Spinal cord (tissue), 9 donors: ENCODE measurements at regions not wholly inside any gene's neighbourhood (a gene's known extent, or its start where the extent isn't known, plus 50 kb on each side); places are given as distances from the start of the nearest gene placed in this dataset.

Experiments
- DNase-seq, 6 donors: peaks; one replicate each; pipeline versions ENCODE4 v3.0.0 to v3.0.0-alpha.2; 2013 to 2015; ENCODE audit warnings: low spot score in 6 of 6, low read depth in 4 of 6
- H3K27ac ChIP-seq: one replicate; pipeline ENCODE4 v1.5.1; 2013; ENCODE audit warnings: low read depth, low read length, control low read depth
- H3K27me3 ChIP-seq: one replicate; pipeline ENCODE4 v1.6.1; 2013; ENCODE audit warnings: low read length; ENCODE audit not compliant: control insufficient read depth, insufficient read depth
- H3K36me3 ChIP-seq: one replicate; pipeline ENCODE4 v1.6.1; 2013; ENCODE audit warnings: low read length; ENCODE audit not compliant: control insufficient read depth, insufficient read depth
- H3K4me1 ChIP-seq: one replicate; pipeline ENCODE4 v1.6.1; 2013; ENCODE audit warnings: low read length; ENCODE audit not compliant: control insufficient read depth, insufficient read depth
- H3K4me3 ChIP-seq: one replicate; pipeline ENCODE4 v1.5.1; 2013; ENCODE audit warnings: low read depth, low read length, control low read depth
- H3K9me3 ChIP-seq: one replicate; pipeline ENCODE4 v1.6.1; 2013; ENCODE audit warnings: low read length; ENCODE audit not compliant: control insufficient read depth, insufficient read depth
- WGBS: methylation state at CpG from one replicate; pipeline ENCODE4 v1.1.5; 2013; ENCODE audit warnings: missing lambda C conversion rate; ENCODE audit not compliant: insufficient coverage; 5-methylcytosine and 5-hydroxymethylcytosine counted together
- donor health status: healthy.

GRCh38 chr18:30746224-30746623 is 296.3 kb downstream of the DSC3 start:
- H3K27me3 ChIP-seq = no peaks in the 10 kb centered on the region
- no peaks in the 10 kb centered on the region for H3K4me1 ChIP-seq
- H3K36me3 ChIP-seq = no peaks in the 10 kb centered on the region
- no peak overlapping the region for H3K27ac ChIP-seq
- H3K4me3 ChIP-seq = no peak overlapping the region
- H3K9me3 ChIP-seq = peaks cover 3% of the 10 kb centered on the region
- DNase-seq = no peak

GRCh38 chr18:30743033-30743432 is 299.5 kb downstream of the DSC3 start:
- Histone ChIP-seq H3K36me3 (no peaks in the 10 kb centered on the region), H3K27me3 (no peaks in the 10 kb centered on the region), H3K4me1 (no peaks in the 10 kb centered on the region), H3K27ac (no peak overlapping the region), H3K9me3 (peaks cover 3% of the 10 kb centered on the region), H3K4me3 (no peak overlapping the region)
- no peak for DNase-seq

- Histone ChIP-seq H3K4me1 (no peaks in the 10 kb centered on the region), H3K4me3 (no peak overlapping the region), H3K36me3 (no peaks in the 10 kb centered on the region), H3K27me3 (no peaks in the 10 kb centered on the region), H3K27ac (no peak overlapping the region), H3K9me3 (peaks cover 3% of the 10 kb centered on the region)
- no peak for DNase-seq
- WGBS = 88% methylated on average over 5 of the region's 5 CpGs
Measured at GRCh38 chr18:30730915-30731314, 311.6 kb downstream of the DSC3 start.

- Histone ChIP-seq H3K4me3 (no peak overlapping the region), H3K27me3 (no peaks in the 10 kb centered on the region), H3K27ac (no peak overlapping the region), H3K36me3 (no peaks in the 10 kb centered on the region), H3K9me3 (no peaks in the 10 kb centered on the region), H3K4me1 (no peaks in the 10 kb centered on the region)
- no peak for DNase-seq
Measured at GRCh38 chr18:30727849-30728248, 314.7 kb downstream of the DSC3 start.

- no CpG with 5 or more reads among the region's 2 CpGs for WGBS
- no peak for DNase-seq
- Histone ChIP-seq H3K27ac (no peak overlapping the region), H3K27me3 (no peaks in the 10 kb centered on the region), H3K4me1 (no peaks in the 10 kb centered on the region), H3K36me3 (no peaks in the 10 kb centered on the region), H3K9me3 (no peaks in the 10 kb centered on the region), H3K4me3 (no peak overlapping the region)
Measured at GRCh38 chr18:30713299-30713698, 329.2 kb downstream of the DSC3 start.

- no CpG with 5 or more reads among the region's 3 CpGs for WGBS
- peak in 1 of 6 donors; percentile 35 for DNase-seq
- H3K27me3 ChIP-seq = no peaks in the 10 kb centered on the region
- no peaks in the 10 kb centered on the region for H3K36me3 ChIP-seq
- no peak overlapping the region for H3K27ac ChIP-seq
- H3K4me3 ChIP-seq = no peak overlapping the region
- H3K4me1 ChIP-seq = no peaks in the 10 kb centered on the region
- no peaks in the 10 kb centered on the region for H3K9me3 ChIP-seq
Measured at GRCh38 chr18:30712383-30712782, 330.2 kb downstream of the DSC3 start.

- WGBS = 86% methylated on average over 1 of the region's 1 CpG
- peak in 1 of 6 donors; percentile 43 for DNase-seq
- Histone ChIP-seq H3K36me3 (no peaks in the 10 kb centered on the region), H3K27ac (no peak overlapping the region), H3K4me1 (no peaks in the 10 kb centered on the region), H3K4me3 (no peak overlapping the region), H3K9me3 (no peaks in the 10 kb centered on the region), H3K27me3 (no peaks in the 10 kb centered on the region)
Measured at GRCh38 chr18:30709595-30709994, 332.9 kb downstream of the DSC3 start.

- Histone ChIP-seq H3K27me3 (no peaks in the 10 kb centered on the region), H3K4me1 (no peaks in the 10 kb centered on the region), H3K27ac (no peak overlapping the region), H3K4me3 (no peak overlapping the region), H3K9me3 (no peaks in the 10 kb centered on the region), H3K36me3 (no peaks in the 10 kb centered on the region)
- DNase-seq = no peak
- no CpG with 5 or more reads among the region's 4 CpGs for WGBS
Measured at GRCh38 chr18:30705943-30706342, 336.6 kb downstream of the DSC3 start.

- WGBS = no CpG with 5 or more reads among the region's 1 CpG
- Histone ChIP-seq H3K4me3 (no peak overlapping the region), H3K9me3 (no peaks in the 10 kb centered on the region), H3K27ac (no peak overlapping the region), H3K36me3 (no peaks in the 10 kb centered on the region), H3K4me1 (no peaks in the 10 kb centered on the region), H3K27me3 (no peaks in the 10 kb centered on the region)
- DNase-seq = no peak
Measured at GRCh38 chr18:30698571-30698970, 344.0 kb downstream of the DSC3 start.

GRCh38 chr18:30696201-30696600 is 346.3 kb downstream of the DSC3 start:
- H3K4me3 ChIP-seq = no peak overlapping the region
- no peaks in the 10 kb centered on the region for H3K9me3 ChIP-seq
- no peaks in the 10 kb centered on the region for H3K36me3 ChIP-seq
- no peak overlapping the region for H3K27ac ChIP-seq
- WGBS = 97% methylated on average over 4 of the region's 5 CpGs
- H3K4me1 ChIP-seq = no peaks in the 10 kb centered on the region
- DNase-seq = no peak
- no peaks in the 10 kb centered on the region for H3K27me3 ChIP-seq

- no peak for DNase-seq
- no peak overlapping the region for H3K4me3 ChIP-seq
- no peaks in the 10 kb centered on the region for H3K27me3 ChIP-seq
- no peaks in the 10 kb centered on the region for H3K9me3 ChIP-seq
- H3K27ac ChIP-seq = no peak overlapping the region
- no peaks in the 10 kb centered on the region for H3K36me3 ChIP-seq
- 100% methylated on average over 3 of the region's 3 CpGs for WGBS
- H3K4me1 ChIP-seq = no peaks in the 10 kb centered on the region
Measured at GRCh38 chr18:30694773-30695172, 347.8 kb downstream of the DSC3 start.
